Breast epithelium (tissue), 3 donors: ENCODE measurements at regions not wholly inside any gene's neighbourhood (a gene's known extent, or its start where the extent isn't known, plus 50 kb on each side); places are given as distances from the start of the nearest gene placed in this dataset.

Source experiments
- CTCF ChIP-seq, 3 donors: fragments of 450-650 bp; IDR thresholded peaks; one replicate each; pipeline ENCODE4 v1.5.1; 2016 to 2017; ENCODE audit warnings: antibody characterized with exemption in 3 of 3, mild to moderate bottlenecking in 3 of 3, moderate library complexity in 3 of 3
- POLR2A ChIP-seq: fragments of 450-650 bp; IDR thresholded peaks from one replicate; pipeline ENCODE4 v1.6.1; 2016; ENCODE audit warnings: antibody characterized with exemption, mild to moderate bottlenecking, moderate library complexity
- POLR2AphosphoS5 ChIP-seq, 3 donors: sonication (generic); formaldehyde crosslinking; IDR thresholded peaks; one replicate each; pipeline ENCODE4 v1.6.1; 2017; ENCODE audit warnings: antibody characterized with exemption in 3 of 3

GRCh38 chr2:8268172-8268783 is 413.6 kb upstream of the ID2 start:
- TF ChIP-seq POLR2A = no peak
- no peak for TF ChIP-seq CTCF (IDR thresholded peaks at IDR 0.05)
- TF ChIP-seq POLR2AphosphoS5 (IDR thresholded peaks at IDR 0.05) = no peak
